GM18867 (cell line): ENCODE measurements at regions not wholly inside any gene's neighbourhood (a gene's known extent, or its start where the extent isn't known, plus 50 kb on each side); places are given as distances from the start of the nearest gene placed in this dataset.

ENCODE experiments used
- ATAC-seq: cut with Tn5 transposase; IDR thresholded peaks from one replicate; pipeline ENCODE4 v1.9.1; 2021; ENCODE audit warnings: mild to moderate bottlenecking, moderate library complexity; ENCODE audit not compliant: unreplicated experiment

DNA sequence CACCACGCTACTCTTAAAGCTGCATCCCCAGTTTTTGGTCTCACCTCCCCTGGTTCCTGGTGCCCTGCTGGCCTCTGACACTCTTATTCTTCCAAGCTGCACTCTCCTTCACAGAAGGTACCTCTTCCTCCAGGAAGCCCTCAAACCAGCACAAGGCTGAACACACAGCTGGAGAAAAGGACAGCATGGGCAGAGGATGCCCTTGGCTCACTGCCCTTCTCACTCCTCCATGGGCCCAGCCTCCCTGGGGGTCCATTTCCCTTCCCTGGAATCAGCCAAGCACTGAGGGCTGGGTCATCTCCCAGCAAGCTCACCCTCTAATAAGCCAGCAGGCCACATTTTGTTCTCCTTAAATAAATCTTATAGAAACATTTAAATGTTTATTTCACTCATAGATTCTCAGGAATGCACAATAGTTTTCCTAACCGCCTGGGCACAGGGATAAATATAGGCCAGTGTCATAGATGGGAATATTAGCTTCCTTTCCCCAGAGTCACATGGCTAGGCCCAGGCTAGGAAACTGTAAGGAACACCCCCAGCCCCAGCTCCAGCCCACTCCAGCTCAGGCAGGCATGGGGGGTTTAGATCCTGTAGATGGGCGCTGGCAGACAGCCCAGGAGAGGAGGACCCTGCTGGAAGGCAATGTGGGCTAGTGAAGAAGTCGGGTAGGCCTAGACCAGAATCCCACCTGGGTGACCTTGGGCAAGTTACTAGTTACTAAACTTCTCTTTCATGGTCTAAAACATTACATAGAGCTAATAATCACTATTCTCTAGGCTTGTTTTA is 51.5 kb downstream of the IRAG1 start:
- no peak for ATAC-seq

DNA sequence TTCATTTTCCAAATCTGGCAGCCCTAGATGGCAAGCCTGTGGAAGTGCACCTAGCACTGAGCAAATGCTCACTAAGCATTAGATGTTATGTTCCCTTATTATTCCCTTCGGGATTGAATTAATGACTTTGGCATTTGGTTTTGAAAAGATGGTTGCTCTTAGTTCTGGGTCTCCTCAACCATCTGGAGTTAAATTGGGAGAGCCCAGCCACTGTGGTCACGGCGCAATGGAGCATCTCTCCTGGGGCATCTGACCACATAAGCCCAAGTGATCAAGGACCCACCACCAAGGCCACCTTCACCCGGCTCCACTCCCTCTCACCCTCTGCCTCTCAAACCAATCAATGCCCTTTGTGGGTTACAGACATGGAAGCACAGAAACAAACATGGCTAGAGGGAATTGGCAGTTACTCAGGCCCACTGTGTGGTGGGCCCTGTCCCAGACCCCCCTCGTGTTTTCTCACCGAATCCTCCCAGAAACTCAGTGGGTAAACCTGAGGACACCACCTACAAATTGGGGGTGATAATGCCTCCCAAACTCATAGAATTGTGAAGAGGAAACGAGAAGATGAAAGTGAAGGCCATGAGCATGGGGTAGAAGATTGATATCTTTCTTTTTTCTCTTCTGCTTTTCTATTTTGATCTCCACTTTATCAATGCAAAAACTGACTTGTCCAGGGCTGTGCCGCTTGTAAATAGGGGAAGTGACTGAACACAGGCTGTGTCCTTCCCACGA is 52.2 kb downstream of the IRAG1 start:
- ATAC-seq = peak; percentile 85

DNA sequence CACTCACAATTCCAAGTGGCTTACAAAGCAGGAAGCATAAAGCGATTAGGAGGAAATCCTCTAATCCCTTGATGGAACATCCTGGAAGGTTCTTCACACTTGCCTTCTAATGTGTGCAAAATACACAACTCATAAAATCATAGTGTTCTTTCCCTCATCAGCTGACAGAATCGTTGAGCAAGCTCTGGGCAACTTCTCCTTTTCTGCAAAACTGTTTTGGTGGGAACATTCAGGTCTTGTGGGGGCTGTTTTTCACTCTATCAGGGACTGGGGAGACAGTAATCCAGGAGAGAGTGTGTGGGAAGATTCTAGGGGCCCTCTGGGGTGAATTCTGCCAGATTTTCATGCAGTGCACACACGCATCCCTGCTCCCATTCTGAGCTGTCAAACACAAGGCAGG is 53.2 kb downstream of the IRAG1 start:
- ATAC-seq = no peak

DNA sequence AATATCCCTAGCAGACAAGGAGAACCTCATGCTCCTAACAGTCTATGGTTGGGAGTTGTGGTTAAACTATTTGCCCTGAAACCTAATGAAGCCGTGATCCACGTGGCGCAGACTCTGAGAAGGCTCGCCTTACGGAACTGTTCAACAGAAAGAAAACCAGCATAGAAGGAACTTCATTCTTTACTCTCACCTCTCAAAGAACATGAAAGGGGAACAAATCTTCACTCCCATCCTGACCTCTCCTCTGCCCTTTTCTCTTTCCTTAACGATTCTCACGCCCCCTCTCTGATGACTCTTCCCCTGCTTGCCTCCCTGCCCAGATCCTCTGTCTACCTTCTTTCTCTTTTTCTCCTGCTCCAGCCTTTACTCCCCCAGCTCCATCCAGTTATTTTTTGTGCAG is 54.2 kb downstream of the IRAG1 start:
- ATAC-seq = no peak

DNA sequence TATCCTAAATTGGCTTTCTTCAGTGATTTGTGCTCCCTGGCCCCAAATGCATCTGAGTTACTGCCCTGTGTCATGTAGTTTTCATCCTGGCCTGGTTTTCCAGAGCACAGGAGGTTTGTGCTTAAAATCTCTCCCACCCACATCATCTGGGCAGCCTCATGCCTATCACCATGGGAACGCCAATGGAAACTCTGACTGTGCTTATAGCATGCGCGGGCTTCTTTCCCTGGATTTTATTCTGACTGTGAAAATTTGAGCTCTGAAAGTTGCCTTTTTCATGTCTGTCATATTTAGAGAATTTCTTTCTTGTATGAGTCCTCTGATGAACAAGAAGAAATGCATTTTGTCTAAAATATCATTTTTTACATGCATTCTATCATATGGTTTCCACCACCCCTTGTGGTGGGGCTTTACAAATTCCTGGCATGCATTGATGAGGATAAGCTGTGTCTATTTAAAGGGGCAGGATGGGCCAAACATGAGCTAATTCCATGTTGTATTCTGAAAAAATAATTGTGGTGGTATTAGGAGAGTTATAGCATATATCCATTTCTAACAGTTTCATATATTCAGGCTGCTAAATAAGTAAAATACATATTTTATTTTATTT is 55.1 kb downstream of the IRAG1 start:
- no peak for ATAC-seq

DNA sequence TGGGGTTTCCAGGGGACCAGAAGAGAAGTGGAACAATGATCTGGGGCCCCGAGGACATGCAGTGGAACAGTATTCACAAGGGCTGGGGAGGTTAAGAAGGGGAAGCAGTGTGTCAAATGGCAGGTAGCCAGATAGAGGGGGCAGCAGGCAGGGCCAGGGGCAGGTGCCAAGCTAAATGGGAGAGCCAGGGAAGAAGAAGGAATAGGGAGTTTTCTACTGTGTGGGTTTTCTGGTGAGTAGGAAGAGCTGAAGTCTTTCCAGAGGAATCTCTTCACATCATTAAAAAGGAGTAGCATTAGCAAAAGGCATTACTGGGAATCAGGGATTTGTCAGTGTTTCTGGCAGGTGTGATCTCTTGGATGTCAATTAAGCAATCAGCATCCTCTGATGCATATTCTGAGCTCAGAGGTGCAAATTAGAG is 55.8 kb downstream of the IRAG1 start:
- no peak for ATAC-seq

DNA sequence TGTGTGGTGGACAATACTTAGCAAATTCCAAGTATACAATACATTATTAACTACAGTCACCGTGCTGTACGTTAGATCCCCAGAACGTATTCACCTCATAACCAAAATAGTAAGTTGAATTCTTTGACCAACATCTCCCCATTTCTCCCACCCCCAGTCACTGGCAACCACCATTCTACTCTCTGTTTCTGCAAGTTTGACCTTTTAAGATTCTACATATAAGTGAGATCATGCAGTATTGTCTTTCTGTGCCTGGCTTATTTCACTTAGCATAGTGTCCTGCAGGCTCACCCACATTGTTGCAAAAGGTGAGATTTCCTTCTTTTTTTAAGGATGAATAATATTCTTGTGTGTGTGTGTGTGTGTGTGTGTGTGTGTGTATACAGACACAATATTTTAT is 59.1 kb downstream of the IRAG1 start:
- ATAC-seq = no peak

DNA sequence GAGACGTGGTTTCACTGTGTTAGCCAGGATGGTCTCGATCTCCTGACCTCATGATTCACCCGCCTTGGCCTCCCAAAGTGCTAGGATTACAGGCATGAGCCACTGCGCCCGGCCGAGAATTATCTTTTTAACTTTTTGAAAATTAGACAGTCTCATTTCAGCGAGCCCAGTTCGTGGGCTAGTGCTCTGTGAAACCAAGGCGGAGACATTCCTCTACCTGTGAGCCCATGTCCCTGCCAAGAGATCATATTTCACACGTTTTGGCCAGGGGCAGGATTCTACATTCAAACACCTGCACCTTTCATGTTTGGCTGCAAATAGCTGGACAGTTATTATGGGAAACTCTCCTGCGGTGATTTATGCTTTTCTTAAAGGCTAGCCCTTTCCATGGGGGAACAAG is 60.3 kb downstream of the IRAG1 start:
- no peak for ATAC-seq

DNA sequence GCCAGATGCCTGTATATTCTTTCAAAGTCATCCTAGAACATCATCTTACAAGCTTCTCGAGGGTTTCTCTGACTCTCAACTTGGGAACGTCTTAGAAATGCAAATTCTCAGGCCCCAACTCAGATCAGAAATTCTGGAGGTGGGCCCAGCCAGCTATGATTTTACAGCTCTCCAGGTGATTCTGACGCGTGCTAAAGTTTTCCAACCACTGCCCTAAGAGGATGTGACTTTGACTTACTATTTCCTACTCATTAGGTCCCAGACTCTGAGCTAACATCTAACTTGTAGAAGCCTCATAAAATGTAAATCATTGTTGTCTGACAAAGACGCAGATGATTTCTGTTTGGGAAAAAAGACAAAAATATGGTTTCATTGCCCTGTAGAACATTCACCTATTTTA is 61.1 kb downstream of the IRAG1 start:
- no peak for ATAC-seq

DNA sequence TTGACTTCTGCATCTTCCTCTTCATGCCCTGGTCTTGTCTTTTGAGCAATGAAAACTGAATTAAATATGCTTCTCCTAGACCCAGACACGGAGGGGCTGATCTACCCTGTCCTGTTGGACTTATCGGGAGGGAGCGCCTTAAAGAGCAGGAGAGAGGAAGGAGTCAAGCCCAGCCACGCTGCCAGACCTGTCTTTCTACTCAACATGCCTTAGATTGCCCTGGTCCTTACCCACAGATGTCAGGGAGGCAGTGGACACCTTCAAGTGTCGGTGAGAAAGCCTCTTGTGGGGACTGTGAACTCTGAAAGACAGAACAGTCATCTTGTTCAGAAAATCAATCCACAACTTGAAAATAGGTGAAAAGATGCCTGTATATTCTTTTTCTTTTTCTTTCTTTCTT is 61.8 kb downstream of the IRAG1 start:
- no peak for ATAC-seq

DNA sequence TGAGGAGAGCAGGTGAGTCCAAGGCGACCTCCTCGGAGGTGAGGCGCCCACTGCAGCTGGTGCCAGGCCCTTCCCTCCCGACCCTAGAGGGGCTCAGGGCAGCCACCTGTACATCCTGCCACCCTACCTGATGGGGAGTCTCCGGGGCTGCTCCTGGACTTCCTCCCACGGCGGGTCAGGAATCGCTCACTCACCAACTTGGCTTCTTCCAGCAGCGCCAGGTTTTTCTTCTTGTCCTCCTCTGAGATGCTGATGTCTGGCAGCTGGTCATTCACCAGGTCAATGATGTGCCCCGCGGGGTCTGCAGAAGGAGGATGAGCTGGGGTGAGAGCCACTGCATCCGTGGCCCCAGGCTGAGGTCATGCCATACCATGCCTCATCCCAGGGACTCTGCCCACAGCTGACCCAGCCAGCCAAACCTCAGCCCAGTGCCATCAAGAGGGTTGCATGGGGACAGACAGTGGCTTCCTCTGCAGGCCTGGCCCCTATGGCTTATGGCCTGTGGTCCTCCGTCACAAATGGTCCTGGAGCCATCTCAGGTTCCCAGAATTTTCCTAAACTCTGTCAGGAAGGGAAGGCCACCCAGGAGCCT is 61.0 kb upstream of the LYVE1 start:
- ATAC-seq = no peak

DNA sequence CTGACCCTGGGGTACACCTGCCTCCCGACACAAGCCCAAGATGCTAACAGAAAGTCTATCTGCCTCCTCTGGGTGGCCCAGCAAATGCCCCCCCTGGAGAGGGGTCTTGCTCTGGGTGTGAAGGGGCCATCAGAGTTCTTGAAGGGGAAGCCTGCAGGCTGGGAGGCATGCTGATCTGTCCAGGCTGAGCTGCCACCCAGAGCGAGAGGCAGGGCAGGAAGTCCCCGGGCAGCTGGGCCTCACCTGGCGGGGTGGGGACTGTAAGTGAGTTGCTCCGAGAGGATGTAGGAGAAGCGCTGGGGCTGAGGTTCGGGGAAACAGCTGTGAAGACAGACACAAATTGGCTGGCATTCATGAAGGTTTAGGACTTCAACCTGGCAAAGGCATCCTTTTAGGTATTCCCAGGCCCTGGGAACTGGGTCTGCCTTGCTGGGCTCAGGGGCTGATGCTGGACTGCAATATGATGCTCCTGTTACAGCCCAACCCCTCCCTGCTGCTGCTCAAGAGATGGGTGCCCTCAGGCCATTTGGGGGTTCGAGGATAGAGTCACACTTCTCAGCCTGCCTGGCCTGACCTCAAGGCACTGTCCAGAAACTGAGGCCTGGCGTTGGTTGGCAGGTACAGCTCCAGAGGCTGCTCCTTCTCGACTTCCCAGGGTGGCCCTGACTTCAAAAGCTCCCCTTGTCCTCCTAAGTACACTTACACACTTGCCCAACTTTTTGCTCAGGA is 60.2 kb upstream of the LYVE1 start:
- no peak for ATAC-seq

DNA sequence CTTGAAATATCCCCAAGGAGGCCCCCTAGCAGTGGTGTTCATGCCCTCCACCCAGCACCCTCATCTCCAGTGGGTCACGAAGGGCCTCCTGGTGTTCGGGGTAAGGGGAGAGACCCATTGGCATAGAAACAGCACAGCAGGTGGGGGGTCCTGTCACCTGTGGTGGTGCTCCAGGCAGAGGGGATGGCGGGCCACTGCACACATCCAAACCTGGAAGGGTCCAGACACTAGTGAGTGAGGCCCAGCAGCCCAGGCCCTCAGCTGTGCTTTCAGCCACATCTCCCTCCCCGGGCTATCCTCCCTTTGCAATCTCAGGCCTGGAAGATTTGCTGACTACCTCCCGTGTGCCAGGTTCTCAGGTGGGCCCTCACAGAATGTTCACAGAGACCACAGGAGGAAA is 59.4 kb upstream of the LYVE1 start:
- no peak for ATAC-seq

DNA sequence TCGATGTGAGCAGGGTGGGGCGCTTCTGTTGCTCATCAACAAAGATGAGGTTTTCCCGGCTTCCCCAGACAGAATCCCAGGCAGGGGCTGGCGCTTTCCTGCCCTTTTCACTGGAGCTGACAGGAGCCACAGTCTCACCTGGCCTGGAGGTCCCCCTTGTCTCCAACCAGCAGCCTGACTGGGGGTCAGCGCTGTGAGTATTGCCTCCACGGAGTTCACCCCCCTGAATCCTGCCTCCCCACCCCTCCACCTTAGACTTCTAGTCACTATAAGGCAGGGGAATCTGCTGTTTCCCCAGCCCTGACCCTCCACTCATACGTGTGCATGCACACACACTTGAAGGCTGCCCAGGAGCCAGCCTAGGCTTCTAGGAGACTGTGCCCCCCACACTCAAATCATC is 58.8 kb upstream of the LYVE1 start:
- no peak for ATAC-seq

DNA sequence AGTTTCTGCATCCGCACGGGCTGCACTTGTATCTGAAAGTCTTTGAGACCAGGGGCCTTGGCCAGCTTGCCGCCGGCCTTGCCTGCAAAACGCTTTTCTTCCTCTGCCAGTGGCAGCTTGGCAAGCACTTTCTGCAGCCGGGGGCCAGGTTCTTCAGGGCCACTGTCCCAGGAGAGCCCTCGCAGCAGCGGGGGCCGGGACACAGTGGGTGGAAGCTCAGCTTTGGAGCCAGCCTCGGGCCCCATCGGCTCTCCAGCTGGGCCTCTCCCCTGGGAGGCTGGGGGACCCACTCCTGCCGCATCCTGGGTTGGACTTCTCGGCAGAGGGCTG is 57.5 kb upstream of the LYVE1 start:
- no peak for ATAC-seq

DNA sequence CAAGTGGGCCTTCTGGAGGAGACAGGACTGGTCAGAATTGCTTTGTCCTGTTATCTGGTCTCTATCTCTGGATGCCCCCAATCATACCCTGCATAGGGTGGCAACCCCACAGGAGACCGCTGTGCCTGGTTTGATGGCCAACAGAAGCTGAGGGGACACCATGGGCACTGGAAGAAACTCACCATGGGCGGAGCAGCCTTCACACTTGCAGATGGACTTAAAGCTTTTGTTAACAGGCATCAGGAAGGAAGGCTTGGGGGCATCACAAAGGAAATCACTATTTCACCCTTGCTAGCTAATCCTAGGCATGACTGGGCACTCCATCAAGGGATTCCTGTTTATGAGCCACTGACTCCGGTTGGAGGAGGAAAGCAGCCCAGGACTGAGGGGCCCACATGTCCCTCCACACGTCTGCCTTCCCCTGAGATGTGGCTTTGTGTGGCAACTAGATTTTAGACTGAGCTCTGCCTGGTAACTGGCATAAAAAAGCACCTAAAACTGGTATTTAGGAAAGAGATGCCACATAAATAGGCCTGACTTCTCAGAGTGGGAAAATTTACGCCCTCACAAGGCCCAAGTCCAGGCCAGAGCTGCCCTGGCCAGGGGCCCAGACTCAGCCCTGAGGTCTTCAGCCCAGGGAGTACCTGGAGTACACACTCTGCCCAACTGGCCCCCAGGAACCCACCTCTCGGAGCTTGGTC is 57.0 kb upstream of the LYVE1 start:
- ATAC-seq = no peak

DNA sequence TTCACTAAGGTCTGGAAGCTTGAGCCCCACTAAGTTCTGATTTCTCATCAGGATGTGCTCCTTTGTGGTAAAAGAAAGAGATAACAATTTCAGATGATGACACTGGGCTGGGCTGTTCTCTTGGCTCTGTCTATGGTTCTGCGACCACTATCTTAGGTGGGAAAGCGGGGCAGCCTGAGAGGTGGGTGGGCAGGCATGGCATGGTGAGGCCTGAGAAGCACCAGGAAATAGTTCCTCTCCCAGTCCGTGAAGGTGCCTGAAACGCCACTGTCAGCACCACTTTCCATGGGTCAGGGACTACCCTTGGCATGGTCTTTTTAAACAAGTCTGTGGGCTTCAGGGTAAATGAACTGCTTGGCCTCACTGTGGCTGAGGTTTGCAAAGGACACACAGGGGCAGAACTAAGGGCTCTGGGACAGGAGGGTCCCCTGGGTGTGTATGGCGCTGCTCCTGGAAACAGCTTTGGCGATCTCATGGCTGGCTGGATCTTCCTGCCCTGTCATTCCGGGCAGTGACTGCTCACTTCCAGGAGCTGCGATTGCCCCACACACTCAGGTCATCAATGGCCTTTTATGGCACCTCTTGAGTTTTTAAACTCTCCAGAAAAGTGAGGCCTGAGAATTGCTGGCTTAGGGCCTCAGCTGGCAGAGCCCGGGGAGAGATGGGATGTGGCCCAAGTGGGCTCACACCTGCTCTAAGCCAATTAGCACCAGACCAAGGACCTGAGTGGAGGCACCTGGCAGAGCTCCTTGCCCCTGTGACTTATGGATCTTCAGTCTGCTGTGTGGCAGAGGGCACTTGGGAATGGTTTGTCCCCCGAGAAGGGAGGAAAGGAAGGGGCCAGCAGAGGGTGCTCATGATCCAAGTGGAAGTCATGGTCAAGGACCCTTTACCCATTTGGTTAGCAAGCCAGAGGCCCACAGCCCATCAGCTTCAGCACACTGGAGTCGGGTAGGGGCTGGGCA is 55.6 kb upstream of the LYVE1 start:
- no peak for ATAC-seq

DNA sequence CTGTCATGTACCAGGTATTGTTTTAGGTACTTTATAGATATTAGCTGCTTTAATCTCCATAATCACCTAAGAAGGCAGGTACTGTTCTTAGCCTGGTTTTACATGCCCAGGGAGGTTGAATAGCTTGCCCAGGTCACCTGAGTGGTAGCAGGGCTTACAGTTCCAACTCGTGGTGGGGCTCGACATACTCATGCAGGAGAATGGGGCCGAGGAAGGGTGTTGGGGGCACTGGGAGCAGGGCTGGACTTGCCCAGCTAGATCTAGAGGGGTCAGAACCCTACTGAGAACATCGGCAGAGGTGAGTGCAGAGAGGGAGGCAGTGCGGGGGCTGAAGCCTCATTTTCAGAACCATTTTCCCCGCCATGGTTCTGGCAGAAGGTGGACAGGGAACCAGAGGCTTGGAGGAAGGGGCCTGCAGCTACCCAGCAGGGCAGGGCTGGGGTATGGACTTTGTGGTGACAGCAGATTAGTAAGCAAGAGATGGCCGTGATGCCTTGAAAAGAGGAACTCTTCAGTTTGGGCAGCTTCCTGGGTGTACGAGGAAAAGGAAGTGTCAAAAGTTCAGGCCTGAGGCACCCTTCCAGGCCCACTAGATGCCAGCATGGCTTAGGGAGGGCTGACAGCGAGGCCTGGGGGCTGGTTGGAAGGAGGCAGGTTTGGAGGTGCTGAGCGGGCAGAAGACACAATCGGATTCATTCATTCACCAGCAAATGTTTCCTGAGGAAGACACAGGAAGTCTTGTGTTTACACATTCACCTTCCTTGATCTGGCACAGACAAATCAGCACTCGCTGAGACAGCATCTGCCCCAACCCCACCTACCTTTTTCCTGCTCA is 54.7 kb upstream of the LYVE1 start:
- no peak for ATAC-seq

DNA sequence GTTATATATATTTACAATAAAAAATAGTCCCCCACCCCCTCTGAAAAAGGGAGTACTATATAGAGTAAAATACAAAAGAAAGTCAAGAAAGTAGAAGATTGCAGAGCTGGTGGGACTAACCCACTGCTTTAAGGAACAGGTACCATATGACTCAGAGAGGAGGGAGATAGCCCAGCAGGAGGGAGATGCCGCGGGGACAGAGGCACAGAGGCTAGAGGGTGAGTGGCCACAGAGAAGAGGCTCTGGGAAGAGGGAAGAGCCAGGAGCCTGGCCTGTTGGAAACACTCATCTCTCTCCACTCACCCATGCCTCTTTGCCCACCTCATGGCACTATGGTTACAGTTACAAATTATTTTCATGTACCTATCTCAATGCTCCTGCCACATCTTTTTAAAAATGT is 53.6 kb upstream of the LYVE1 start:
- ATAC-seq = no peak
